ENCODE measurements at regions not wholly inside any gene's neighbourhood (a gene's known extent, or its start where the extent isn't known, plus 50 kb on each side); places are given as distances from the start of the nearest gene placed in this dataset.

- no peak for TF ChIP-seq CTCF (conservative IDR thresholded peaks at IDR 0.05; ENCODE audit: low read depth, low read length)
- no peak for TF ChIP-seq EZH2 (IDR thresholded peaks at IDR 0.05; ENCODE audit: borderline replicate concordance, low read depth, low read length, poor library complexity, severe bottlenecking)
These were observed 89.5 kb upstream of the EEA1 start for GRCh38 chr12:93018610-93019009.
